HG02798 (cell line): ENCODE measurements at regions not wholly inside any gene's neighbourhood (a gene's known extent, or its start where the extent isn't known, plus 50 kb on each side); places are given as distances from the start of the nearest gene placed in this dataset.
"Not testable (repeated sequence)": the region's sequence is repeated elsewhere in the genome, so short reads cannot be mapped to it uniquely, and the experiment has no call there.

Experiments used
- ATAC-seq: cut with Tn5 transposase; IDR thresholded peaks from one replicate; pipeline ENCODE4 v1.9.1; 2021; ENCODE audit warnings: mild to moderate bottlenecking; ENCODE audit not compliant: unreplicated experiment, poor library complexity

GRCh38 chr3:162847511-162847910 is 1350.9 kb downstream of the OTOL1 start:
- no peak for ATAC-seq

- ATAC-seq = no peak
Observed at GRCh38 chr3:162863579-162863978, 1367.0 kb downstream of the OTOL1 start.

GRCh38 chr3:162865466-162865865 is 1368.9 kb downstream of the OTOL1 start:
- no peak for ATAC-seq

GRCh38 chr3:162879021-162879562 is 1382.5 kb downstream of the OTOL1 start:
- no peak for ATAC-seq

GRCh38 chr3:162884373-162884772 is 1387.8 kb downstream of the OTOL1 start:
- no peak for ATAC-seq

GRCh38 chr3:162892921-162893793 is 1396.5 kb downstream of the OTOL1 start:
- no peak for ATAC-seq

GRCh38 chr3:162897291-162897690 is 1400.7 kb downstream of the OTOL1 start:
- ATAC-seq = no peak

- ATAC-seq = no peak
Observed at GRCh38 chr3:162932503-162932902, 1435.9 kb downstream of the OTOL1 start.

GRCh38 chr3:162933656-162934055 is 1437.0 kb downstream of the OTOL1 start:
- ATAC-seq = no peak

- ATAC-seq = no peak
Observed at GRCh38 chr3:162936706-162937105, 1440.1 kb downstream of the OTOL1 start.

GRCh38 chr3:162938083-162938482 is 1441.5 kb downstream of the OTOL1 start:
- ATAC-seq = no peak

- ATAC-seq = no peak
Observed at GRCh38 chr3:162945626-162946025, 1449.0 kb downstream of the OTOL1 start.

GRCh38 chr3:162956711-162957110 is 1460.1 kb downstream of the OTOL1 start:
- ATAC-seq = no peak

GRCh38 chr3:162960269-162960668 is 1463.7 kb downstream of the OTOL1 start:
- no peak for ATAC-seq

- no peak for ATAC-seq
Observed at GRCh38 chr3:162970292-162970691, 1473.7 kb downstream of the OTOL1 start.

GRCh38 chr3:162971715-162972114 is 1475.1 kb downstream of the OTOL1 start:
- ATAC-seq = no peak

- ATAC-seq = no peak
Observed at GRCh38 chr3:162973428-162973917, 1476.9 kb downstream of the OTOL1 start.

- no peak for ATAC-seq
Observed at GRCh38 chr3:162978136-162978535, 1481.5 kb downstream of the OTOL1 start.

- ATAC-seq = no peak
Observed at GRCh38 chr3:162984746-162985145, 1488.1 kb downstream of the OTOL1 start.

GRCh38 chr3:162987085-162987794 is 1490.6 kb downstream of the OTOL1 start:
- not testable (repeated sequence) for ATAC-seq

- ATAC-seq = no peak
Observed at GRCh38 chr3:162992741-162993140, 1496.1 kb downstream of the OTOL1 start.
